WTC11 (cell line): ENCODE measurements at regions not wholly inside any gene's neighbourhood (a gene's known extent, or its start where the extent isn't known, plus 50 kb on each side); places are given as distances from the start of the nearest gene placed in this dataset.

Experiments
- ATAC-seq: fragments of 200-7000 bp; cut with Tn5 transposase; 2 replicates; pipeline ENCODE4 v1.10.0; 2021; ENCODE audit warnings: mild to moderate bottlenecking, moderate library complexity
- CTCF ChIA-PET: fragments of 300-600 bp; sonication (Branson Sonifier 250); formaldehyde crosslinking; loops from one replicate; lab custom pipeline; 2021; ENCODE audit warnings: antibody characterized with exemption; lab: Charles Lee
- POLR2A ChIA-PET: fragments of 350-600 bp; sonication (Branson Sonifier 250); formaldehyde crosslinking; loops from one replicate; lab custom pipeline; 2021; ENCODE audit warnings: antibody characterized with exemption; lab: Charles Lee
- DNase-seq: peaks from one replicate; pipeline ENCODE4 v3.0.0; 2021; ENCODE audit warnings: low spot score
- H3K27ac Mint-ChIP-seq: 2 replicates; pipeline ENCODE4 v1.8.0; 2021; ENCODE audit warnings: mixed read lengths
- H3K27me3 Mint-ChIP-seq: 2 replicates; pipeline ENCODE4 v1.8.0; 2021; ENCODE audit warnings: low read depth, mild to moderate bottlenecking, moderate library complexity, mixed read lengths
- H3K36me3 Mint-ChIP-seq: 2 replicates; pipeline ENCODE4 v1.8.0; 2021; ENCODE audit warnings: mixed read lengths
- H3K4me1 Mint-ChIP-seq: 2 replicates; pipeline ENCODE4 v1.8.0; 2022; ENCODE audit warnings: mixed read lengths
- H3K4me3 Mint-ChIP-seq: 2 replicates; pipeline ENCODE4 v1.8.0; 2021; ENCODE audit warnings: mild to moderate bottlenecking, moderate library complexity, mixed read lengths
- H3K9me3 Mint-ChIP-seq: 2 replicates; pipeline ENCODE4 v1.8.0; 2021; ENCODE audit warnings: mixed read lengths
- E2F1 ChIP-seq: sonication (generic); formaldehyde crosslinking; IDR thresholded peaks from 2 replicates; pipeline ENCODE4 v1.8.0; 2022; ENCODE audit warnings: mild to moderate bottlenecking, missing genetic modification reagents
- ELF4 ChIP-seq: sonication (generic); formaldehyde crosslinking; IDR thresholded peaks from 2 replicates; pipeline ENCODE4 v1.8.1; 2022; ENCODE audit warnings: low read depth, mild to moderate bottlenecking, moderate library complexity, missing genetic modification reagents
- FOXJ3 ChIP-seq: sonication (generic); formaldehyde crosslinking; IDR thresholded peaks from 2 replicates; pipeline ENCODE4 v1.9.0; 2021; ENCODE audit warnings: missing genetic modification reagents, mild to moderate bottlenecking, borderline replicate concordance
- GTF2I ChIP-seq: fragments of 250-450 bp; sonication (Bioruptor Pico); conservative IDR thresholded peaks from 2 replicates; pipeline ENCODE4 v1.4.0; 2021; ENCODE audit warnings: mild to moderate bottlenecking
- KAT7 ChIP-seq: sonication (generic); formaldehyde crosslinking; IDR thresholded peaks from 2 replicates; pipeline ENCODE4 v1.8.1; 2023; ENCODE audit warnings: missing genetic modification reagents, mild to moderate bottlenecking, borderline replicate concordance
- MLX ChIP-seq: sonication (generic); formaldehyde crosslinking; IDR thresholded peaks from 2 replicates; pipeline ENCODE4 v1.8.1; 2023; ENCODE audit warnings: mild to moderate bottlenecking, missing genetic modification reagents, moderate library complexity
- NFYB ChIP-seq: sonication (generic); formaldehyde crosslinking; conservative IDR thresholded peaks from 2 replicates; pipeline ENCODE4 v1.8.0; 2022; ENCODE audit warnings: low read depth, missing genetic modification reagents
- NR1H2 ChIP-seq: sonication (generic); formaldehyde crosslinking; IDR thresholded peaks from 2 replicates; pipeline ENCODE4 v1.9.0; 2021; ENCODE audit warnings: mild to moderate bottlenecking, moderate library complexity, missing genetic modification reagents
- OVOL2 ChIP-seq: fragments of 250-450 bp; sonication (Bioruptor Pico); IDR thresholded peaks from 2 replicates; pipeline ENCODE4 v1.9.0; 2021; ENCODE audit warnings: mild to moderate bottlenecking, borderline replicate concordance
- SMAD4 ChIP-seq: sonication (generic); formaldehyde crosslinking; IDR thresholded peaks from 2 replicates; pipeline ENCODE4 v1.8.0; 2022; ENCODE audit warnings: mild to moderate bottlenecking, missing genetic modification reagents
- TCF7 ChIP-seq: sonication (generic); formaldehyde crosslinking; IDR thresholded peaks from 2 replicates; pipeline ENCODE4 v1.8.0; 2022; ENCODE audit warnings: mild to moderate bottlenecking, low read depth, missing genetic modification reagents, moderate library complexity
- ZNF121 ChIP-seq: sonication (generic); formaldehyde crosslinking; IDR thresholded peaks from 2 replicates; pipeline ENCODE4 v1.8.0; 2023; ENCODE audit warnings: missing genetic modification reagents
- ZNF219 ChIP-seq: sonication (generic); formaldehyde crosslinking; IDR thresholded peaks from 2 replicates; pipeline ENCODE4 v1.8.0; 2023; ENCODE audit warnings: missing genetic modification reagents, mild to moderate bottlenecking, borderline replicate concordance
- ZNF232 ChIP-seq: sonication (generic); formaldehyde crosslinking; IDR thresholded peaks from 2 replicates; pipeline ENCODE4 v1.8.0; 2022; ENCODE audit warnings: mild to moderate bottlenecking, missing genetic modification reagents
- ZNF281 ChIP-seq: sonication (generic); formaldehyde crosslinking; IDR thresholded peaks from 2 replicates; pipeline ENCODE4 v1.8.0; 2023; ENCODE audit warnings: mild to moderate bottlenecking, missing genetic modification reagents
- ZNF317 ChIP-seq: sonication (generic); formaldehyde crosslinking; IDR thresholded peaks from 2 replicates; pipeline ENCODE4 v1.8.1; 2023; ENCODE audit warnings: low read depth, mild to moderate bottlenecking, moderate library complexity, missing genetic modification reagents, borderline replicate concordance
- ZNF396 ChIP-seq: fragments of 250-450 bp; sonication (Bioruptor Pico); IDR thresholded peaks from 2 replicates; pipeline ENCODE4 v1.8.0; 2021; ENCODE audit warnings: mild to moderate bottlenecking, moderate library complexity, borderline replicate concordance
- TF ChIP-seq, protein P1 (sequence below): sonication (generic); formaldehyde crosslinking; IDR thresholded peaks from 2 replicates; pipeline ENCODE4 v1.8.1; 2023; ENCODE audit warnings: mild to moderate bottlenecking, missing genetic modification reagents, moderate library complexity
- TF ChIP-seq, protein P2 (sequence below): fragments of 250-450 bp; sonication (Bioruptor Pico); conservative IDR thresholded peaks from 2 replicates; pipeline ENCODE4 v1.9.0; 2021; ENCODE audit warnings: mild to moderate bottlenecking
- TF ChIP-seq, protein P3 (sequence below): fragments of 250-450 bp; sonication (Bioruptor Pico); IDR thresholded peaks from 2 replicates; pipeline ENCODE4 v1.9.0; 2021; ENCODE audit warnings: mild to moderate bottlenecking, borderline replicate concordance
- TF ChIP-seq, protein P4 (sequence below): sonication (generic); formaldehyde crosslinking; IDR thresholded peaks from 2 replicates; pipeline ENCODE4 v1.8.1; 2023; ENCODE audit warnings: mild to moderate bottlenecking, moderate library complexity, missing genetic modification reagents

DNA sequence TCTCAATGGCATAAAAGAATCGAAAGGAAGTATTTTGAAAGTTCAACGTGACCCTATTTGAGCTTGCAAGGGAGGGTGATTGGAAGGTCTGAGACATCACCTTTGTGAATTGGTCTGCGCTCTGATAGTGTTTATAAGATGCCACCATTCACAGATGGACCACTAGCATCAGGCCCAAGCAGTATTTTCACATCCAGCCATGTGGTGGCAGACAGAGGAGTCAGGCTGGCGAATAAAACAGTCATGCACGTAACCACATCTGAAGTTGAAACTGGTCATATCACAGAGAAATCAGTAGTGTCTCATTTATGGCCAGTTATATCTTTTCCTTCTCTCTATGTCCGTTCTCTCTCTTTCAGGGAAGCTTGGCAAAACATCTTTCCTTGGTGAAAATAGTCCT lies 170.1 kb upstream of the ONECUT1 start:
- Mint-ChIP-seq H3K4me1 (peaks cover 19% of the 10 kb centered on the region), H3K9me3 (peaks cover 5% of the 10 kb centered on the region; the same call in 1 of the 2 replicates), H3K27ac (no peak overlapping the region), H3K27me3 (no peaks in the 10 kb centered on the region), H3K4me3 (no peak overlapping the region), H3K36me3 (no peaks in the 10 kb centered on the region)
- ChIA-PET POLR2A (no interaction called here), CTCF (interaction anchor here (1.5 kb wide), 1 partner anchor 174 kb away, joined by 5 read pairs; no protein-coding TSS in a partner anchor)
- TF ChIP-seq, protein P1, sequence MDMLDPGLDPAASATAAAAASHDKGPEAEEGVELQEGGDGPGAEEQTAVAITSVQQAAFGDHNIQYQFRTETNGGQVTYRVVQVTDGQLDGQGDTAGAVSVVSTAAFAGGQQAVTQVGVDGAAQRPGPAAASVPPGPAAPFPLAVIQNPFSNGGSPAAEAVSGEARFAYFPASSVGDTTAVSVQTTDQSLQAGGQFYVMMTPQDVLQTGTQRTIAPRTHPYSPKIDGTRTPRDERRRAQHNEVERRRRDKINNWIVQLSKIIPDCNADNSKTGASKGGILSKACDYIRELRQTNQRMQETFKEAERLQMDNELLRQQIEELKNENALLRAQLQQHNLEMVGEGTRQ (CRISPR knock-in tag) = no peak
- TF ChIP-seq OVOL2 (no peak), MLX (CRISPR knock-in tag) (no peak), ZNF317 (CRISPR knock-in tag) (no peak), GTF2I (no peak), ZNF396 (CRISPR knock-in tag) (no peak), ZNF232 (CRISPR knock-in tag) (no peak), TCF7 (CRISPR knock-in tag) (no peak), ELF4 (CRISPR knock-in tag) (no peak)
- TF ChIP-seq, protein P2, sequence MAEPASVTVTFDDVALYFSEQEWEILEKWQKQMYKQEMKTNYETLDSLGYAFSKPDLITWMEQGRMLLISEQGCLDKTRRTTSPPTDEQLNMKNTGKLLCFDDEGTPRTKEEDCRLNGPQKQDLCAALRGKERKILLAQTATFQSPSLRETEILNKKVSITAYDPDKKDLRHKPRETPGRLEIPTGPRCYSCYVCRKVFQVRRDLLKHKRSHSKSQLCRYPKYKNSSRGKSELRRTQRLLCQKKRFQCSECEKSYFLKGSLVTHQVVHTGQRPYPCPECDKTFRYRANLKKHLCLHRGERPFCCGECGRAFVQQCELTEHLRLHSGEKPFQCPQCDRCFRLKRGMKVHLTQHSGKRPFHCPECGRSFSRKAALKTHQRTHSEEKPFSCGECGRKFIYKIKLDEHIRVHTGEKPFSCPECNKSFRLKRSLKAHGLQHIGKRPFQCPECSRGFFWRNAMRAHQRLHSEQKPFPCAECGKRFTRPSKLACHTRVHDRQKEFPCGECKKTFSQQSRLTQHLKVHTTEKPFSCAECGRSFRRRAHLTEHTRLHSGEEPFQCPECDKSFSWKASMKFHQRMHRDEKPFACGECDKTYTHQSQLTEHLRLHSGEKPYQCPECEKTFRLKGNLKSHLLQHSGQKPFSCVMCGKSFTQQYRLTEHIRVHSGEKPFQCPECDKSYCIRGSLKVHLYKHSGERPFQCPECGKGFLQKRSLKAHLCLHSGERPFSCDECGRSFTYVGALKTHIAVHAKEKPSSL (CRISPR knock-in tag) = no peak
- no peak for DNase-seq
- ATAC-seq = peak; percentile 38; the same call in 1 of the 2 replicates

DNA sequence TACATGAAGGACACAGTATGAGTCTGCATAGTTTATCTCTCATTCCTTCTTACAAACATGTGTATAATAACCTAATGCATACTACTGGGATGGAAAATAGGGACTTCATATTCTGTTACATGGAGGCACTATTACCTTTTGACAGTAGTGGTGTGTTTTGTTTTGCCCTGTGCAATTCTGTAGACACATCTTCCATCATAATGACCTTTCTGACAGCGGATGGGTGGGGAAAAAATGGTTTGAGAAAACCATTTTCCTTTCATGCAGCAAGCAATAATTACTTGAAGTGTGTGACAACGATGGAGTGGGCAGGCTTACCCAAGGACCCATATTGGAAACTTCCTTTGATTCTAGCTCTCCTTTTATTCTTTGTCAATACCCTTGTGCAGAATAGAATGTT lies 153.6 kb upstream of the ONECUT1 start:
- POLR2A ChIA-PET = no interaction called here
- Mint-ChIP-seq H3K36me3 (no peaks in the 10 kb centered on the region), H3K27me3 (no peaks in the 10 kb centered on the region; the same call in 1 of the 2 replicates), H3K9me3 (no peaks in the 10 kb centered on the region), H3K4me3 (no peak overlapping the region), H3K27ac (no peak overlapping the region), H3K4me1 (no peaks in the 10 kb centered on the region)
- ATAC-seq = no peak
- CTCF ChIA-PET = no interaction called here
- no peak for DNase-seq
- TF ChIP-seq NR1H2 (CRISPR knock-in tag) (no peak), KAT7 (no peak), ZNF281 (no peak), FOXJ3 (CRISPR knock-in tag) (no peak), ZNF219 (CRISPR knock-in tag) (no peak), E2F1 (CRISPR knock-in tag) (no peak), SMAD4 (CRISPR knock-in tag) (no peak), ZNF121 (CRISPR knock-in tag) (no peak), NFYB (no peak)
- TF ChIP-seq, protein P3, sequence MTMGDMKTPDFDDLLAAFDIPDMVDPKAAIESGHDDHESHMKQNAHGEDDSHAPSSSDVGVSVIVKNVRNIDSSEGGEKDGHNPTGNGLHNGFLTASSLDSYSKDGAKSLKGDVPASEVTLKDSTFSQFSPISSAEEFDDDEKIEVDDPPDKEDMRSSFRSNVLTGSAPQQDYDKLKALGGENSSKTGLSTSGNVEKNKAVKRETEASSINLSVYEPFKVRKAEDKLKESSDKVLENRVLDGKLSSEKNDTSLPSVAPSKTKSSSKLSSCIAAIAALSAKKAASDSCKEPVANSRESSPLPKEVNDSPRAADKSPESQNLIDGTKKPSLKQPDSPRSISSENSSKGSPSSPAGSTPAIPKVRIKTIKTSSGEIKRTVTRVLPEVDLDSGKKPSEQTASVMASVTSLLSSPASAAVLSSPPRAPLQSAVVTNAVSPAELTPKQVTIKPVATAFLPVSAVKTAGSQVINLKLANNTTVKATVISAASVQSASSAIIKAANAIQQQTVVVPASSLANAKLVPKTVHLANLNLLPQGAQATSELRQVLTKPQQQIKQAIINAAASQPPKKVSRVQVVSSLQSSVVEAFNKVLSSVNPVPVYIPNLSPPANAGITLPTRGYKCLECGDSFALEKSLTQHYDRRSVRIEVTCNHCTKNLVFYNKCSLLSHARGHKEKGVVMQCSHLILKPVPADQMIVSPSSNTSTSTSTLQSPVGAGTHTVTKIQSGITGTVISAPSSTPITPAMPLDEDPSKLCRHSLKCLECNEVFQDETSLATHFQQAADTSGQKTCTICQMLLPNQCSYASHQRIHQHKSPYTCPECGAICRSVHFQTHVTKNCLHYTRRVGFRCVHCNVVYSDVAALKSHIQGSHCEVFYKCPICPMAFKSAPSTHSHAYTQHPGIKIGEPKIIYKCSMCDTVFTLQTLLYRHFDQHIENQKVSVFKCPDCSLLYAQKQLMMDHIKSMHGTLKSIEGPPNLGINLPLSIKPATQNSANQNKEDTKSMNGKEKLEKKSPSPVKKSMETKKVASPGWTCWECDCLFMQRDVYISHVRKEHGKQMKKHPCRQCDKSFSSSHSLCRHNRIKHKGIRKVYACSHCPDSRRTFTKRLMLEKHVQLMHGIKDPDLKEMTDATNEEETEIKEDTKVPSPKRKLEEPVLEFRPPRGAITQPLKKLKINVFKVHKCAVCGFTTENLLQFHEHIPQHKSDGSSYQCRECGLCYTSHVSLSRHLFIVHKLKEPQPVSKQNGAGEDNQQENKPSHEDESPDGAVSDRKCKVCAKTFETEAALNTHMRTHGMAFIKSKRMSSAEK (CRISPR knock-in tag) = no peak
- TF ChIP-seq, protein P1 (CRISPR knock-in tag) = no peak
- TF ChIP-seq, protein P4, sequence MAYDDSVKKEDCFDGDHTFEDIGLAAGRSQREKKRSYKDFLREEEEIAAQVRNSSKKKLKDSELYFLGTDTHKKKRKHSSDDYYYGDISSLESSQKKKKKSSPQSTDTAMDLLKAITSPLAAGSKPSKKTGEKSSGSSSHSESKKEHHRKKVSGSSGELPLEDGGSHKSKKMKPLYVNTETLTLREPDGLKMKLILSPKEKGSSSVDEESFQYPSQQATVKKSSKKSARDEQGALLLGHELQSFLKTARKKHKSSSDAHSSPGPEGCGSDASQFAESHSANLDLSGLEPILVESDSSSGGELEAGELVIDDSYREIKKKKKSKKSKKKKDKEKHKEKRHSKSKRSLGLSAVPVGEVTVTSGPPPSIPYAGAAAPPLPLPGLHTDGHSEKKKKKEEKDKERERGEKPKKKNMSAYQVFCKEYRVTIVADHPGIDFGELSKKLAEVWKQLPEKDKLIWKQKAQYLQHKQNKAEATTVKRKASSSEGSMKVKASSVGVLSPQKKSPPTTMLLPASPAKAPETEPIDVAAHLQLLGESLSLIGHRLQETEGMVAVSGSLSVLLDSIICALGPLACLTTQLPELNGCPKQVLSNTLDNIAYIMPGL = no peak
